Activated naive CD4-positive, alpha-beta T cell (primary cell): ENCODE measurements at regions not wholly inside any gene's neighbourhood (a gene's known extent, or its start where the extent isn't known, plus 50 kb on each side); places are given as distances from the start of the nearest gene placed in this dataset.
A peak's percentile ranks its signal among the peaks of the same experiment; 100 is the strongest.

Experiments used
- DNase-seq, 4 experiments: peaks; one replicate each; lab custom pipeline; 2025; lab: John Stamatoyannopoulos, UW

- no peak for DNase-seq
Measured at GRCh38 chr10:29925771-29926692, 133.4 kb downstream of the JCAD start.

- no peak for DNase-seq
Measured at GRCh38 chr10:29924436-29924835, 134.9 kb downstream of the JCAD start.

DNA sequence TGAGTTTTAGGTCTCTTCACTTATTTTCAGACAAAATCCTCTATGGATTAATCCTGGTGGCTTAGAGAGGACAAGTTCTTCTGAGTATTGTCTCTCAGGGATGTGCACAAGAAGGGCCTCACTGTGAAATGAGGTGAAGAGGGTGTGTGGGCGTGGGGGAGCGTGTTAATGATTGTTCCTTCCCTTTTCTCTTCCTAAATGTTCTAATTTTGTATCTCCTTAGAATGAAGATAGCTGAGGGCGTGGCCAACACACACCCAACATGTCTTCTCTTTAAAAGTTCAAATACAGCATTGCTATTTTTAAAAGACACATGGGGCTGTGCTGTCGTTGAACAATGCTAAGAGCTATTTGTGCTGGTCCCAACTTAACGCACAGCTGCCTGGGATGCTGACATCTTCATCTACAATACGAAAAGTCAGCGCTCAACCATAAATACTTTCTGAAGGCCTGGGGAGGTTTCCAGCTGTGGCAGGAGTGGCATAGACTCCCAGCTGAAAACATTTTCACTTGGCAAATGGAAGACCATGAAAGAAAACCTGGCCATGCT is 135.9 kb downstream of the JCAD start:
- DNase-seq = no peak

DNA sequence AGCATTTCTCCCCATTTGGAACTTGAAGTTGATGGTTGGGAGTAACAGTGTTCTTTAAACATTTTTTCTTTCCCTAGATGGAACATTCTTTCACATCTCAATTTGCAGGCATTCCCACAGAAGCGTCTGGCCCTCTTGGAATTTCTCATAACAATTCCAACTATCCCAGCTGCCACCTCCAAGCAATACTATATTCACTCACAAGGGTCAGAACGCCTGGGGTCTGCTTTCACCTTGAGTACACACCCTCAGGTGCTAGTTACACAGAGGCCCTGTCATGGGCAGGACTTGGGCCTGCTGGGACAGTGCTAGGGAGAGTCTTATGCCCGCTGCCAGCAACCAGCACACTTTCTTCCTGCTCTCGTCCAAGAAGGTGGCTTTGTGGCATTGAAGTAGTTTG is 136.5 kb downstream of the JCAD start:
- DNase-seq = no peak

- DNase-seq = no peak
Measured at GRCh38 chr10:29922226-29922625, 137.2 kb downstream of the JCAD start.

DNA sequence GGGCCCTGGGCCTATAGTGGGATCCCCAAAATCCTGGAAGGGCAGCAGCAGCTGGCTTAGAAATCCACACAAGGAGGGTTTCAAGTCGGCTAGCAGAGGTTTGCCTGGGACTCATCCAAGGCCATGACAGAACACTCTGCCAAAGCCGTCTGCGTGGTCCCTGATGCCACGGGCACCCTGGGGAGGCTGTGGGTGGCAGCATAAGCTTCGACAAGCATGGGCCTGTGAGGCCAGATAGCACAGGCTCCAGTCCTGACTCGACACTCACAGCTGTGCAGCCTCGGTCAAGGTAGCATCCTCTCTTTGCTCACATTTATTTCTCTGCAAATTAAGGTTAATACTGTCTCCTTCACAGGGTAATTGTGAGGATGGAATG is 138.3 kb downstream of the JCAD start:
- DNase-seq = no peak

GRCh38 chr10:29920408-29921070 is 138.8 kb downstream of the JCAD start:
- no peak for DNase-seq

GRCh38 chr10:29918623-29919400 is 140.6 kb downstream of the JCAD start:
- DNase-seq = no peak

DNA sequence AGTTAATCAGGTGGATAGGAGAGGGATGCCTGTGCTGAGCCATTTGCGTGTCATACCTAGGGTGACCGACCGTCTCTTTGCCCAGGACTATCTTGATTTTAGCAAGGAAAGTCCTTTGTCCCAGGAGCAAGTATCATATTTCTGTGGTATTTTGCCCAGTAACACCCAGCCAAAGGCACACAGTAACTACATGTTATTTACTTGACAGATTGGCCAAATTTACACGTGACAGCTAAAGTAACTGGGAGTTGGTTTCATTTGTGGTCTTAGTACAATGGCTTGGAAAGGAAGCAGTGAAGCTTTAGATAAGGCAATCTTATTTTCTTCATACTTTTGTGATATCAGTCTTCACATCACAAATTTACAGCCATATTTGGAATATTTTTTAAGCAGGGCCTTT is 142.1 kb downstream of the JCAD start:
- no peak for DNase-seq

DNA sequence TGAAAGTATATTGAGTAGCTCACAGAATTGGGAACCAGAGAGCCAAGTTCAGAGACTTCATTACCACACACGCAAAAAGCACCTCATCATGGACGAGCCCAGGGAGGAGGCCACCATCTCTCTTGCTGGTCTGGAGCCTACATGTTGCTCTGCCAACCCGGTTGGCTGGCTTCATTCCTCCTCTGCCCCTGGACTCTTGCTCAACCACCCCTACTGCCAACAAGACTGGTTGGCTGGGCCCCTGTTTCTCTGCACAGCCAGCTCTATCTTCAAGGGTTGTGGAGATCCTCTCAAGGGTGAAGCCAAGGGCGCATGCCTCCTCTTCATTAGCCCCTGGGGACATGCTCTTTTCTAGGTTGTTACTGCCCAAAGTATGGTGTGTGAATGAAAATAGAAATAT is 142.7 kb downstream of the JCAD start:
- DNase-seq = no peak

GRCh38 chr10:29914986-29915785 is 144.2 kb downstream of the JCAD start:
- no peak for DNase-seq

GRCh38 chr10:29908962-29909361 is 150.4 kb downstream of the JCAD start:
- peak in 2 of 4 experiments; percentile 5 to 16 for DNase-seq

- no peak for DNase-seq
Measured at GRCh38 chr10:29900865-29901264, 158.5 kb downstream of the JCAD start.

DNA sequence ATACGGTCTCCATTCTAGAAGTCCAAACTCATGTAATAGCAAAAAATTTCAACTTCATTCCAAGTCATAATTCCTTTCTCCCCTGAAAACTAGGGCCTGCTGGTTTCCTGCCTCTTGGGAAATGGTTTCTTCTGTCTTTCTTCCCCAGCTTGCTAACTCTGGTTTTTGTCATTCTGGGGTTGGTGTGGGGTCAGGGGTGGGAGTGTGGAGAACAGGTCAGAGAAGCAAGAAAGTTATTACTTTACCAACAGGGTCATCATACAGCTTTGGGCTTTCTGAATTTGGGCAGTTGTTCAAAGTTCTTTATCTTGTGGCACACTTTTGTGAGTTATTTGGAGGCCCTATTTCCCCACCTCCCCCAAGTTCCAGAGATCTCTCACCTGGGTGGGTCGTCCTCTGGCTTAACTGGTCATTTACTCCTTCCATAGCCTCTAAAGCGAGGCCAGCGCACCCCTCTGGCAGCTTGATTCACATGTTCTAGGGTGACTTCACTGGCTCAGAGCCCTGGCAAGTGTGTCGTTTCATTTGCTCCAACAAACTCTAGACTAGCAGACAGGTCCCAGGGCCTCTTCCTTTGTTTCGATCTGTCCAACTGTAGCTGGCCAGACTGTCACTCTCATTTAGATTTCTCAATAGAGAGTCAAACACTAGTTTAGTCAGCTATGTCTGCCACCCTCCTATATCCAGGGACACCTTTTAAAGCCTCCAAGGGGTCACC is 161.2 kb downstream of the JCAD start:
- no peak for DNase-seq

GRCh38 chr10:29897430-29897829 is 162.0 kb downstream of the JCAD start:
- DNase-seq = no peak

- DNase-seq = no peak
Measured at GRCh38 chr10:29896053-29896452, 163.3 kb downstream of the JCAD start.

GRCh38 chr10:29895456-29895855 is 163.9 kb downstream of the JCAD start:
- DNase-seq = no peak

DNA sequence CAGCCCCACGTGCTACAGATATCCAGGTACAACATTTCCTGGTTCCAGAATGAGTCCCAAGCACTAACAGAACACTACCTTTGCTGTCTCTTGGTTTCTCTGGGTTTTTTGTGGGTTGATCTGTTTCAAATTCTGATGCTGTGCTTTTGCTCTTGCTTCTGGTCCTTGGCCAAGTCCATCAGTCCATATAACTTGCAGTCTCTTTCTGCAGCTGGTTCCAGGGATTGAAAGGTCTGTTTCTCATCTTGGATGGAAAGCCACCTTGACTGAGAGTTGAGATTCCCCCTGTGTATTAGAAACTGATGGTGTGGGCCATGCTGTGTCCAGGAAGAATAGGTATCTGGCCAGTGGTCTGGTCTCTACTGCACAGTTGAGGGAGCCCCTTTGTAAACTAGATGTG is 171.1 kb downstream of the JCAD start:
- DNase-seq = no peak

GRCh38 chr10:29886299-29886698 is 173.1 kb downstream of the JCAD start:
- DNase-seq = no peak

DNA sequence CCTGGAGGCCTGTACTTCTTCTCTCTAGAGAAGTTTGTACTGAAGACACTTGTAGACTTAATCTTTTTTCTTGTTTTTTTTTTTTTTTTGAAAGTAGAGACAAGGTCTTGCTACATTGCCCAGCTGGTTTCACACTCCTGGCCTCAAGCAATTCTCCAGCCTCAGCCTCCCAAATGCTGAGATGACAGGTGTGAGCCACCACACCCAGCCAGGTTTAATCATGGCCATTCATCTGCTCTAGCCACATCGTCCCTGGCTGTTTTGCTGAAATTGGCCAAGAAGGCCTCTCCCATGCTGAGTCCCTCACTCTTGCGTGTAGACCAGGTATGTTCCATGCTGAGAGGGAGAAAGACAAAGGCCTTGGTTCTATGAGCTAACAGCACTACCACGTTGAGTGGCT is 176.2 kb downstream of the JCAD start:
- DNase-seq = no peak

DNA sequence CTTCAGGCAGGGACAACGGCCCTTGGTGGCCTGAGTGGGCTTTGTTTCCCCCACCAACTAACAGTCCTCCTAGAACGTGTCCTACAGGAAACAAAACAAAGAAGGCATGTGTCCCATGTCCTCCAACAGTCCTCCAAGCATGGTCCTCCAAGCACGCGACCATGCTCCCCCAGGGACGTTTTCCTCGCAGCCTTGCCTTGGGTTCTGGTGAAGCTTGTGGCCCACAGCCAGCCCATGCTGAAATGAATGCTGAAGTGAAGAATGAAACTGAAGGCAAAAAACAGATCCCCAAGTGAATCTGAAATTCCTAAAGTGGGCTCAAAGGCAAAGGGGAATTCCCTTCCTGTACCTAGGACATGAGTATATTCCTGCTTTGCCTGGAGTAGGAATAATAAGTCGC is 176.6 kb downstream of the JCAD start:
- DNase-seq = no peak
